Heart right ventricle (tissue), 16 donors: ENCODE measurements at regions not wholly inside any gene's neighbourhood (a gene's known extent, or its start where the extent isn't known, plus 50 kb on each side); places are given as distances from the start of the nearest gene placed in this dataset.

ENCODE experiments used
- ATAC-seq, 8 donors: fragments of 200-7000 bp; cut with Tn5 transposase; one replicate each; pipeline ENCODE4 v1.9.1; 2020; ENCODE audit warnings: mild to moderate bottlenecking in 8 of 8, moderate library complexity in 8 of 8, moderate number of reproducible peaks in 1 of 8
- DNase-seq, 2 donors: peaks; one replicate each; pipeline ENCODE4 v3.0.0-alpha.2; 2020
- H3K27ac ChIP-seq, 10 donors: fragments of 200-600 bp; sonication (generic) in 2 of 10; one replicate each; pipeline versions ENCODE4 v1.5.0 to v1.8.0; 2020 to 2022; ENCODE audit warnings: mild to moderate bottlenecking in 3 of 10
- H3K27me3 ChIP-seq, 7 donors: fragments of 200-600 bp; one replicate each; pipeline ENCODE4 v1.8.0; 2021 to 2022; ENCODE audit warnings: mild to moderate bottlenecking in 2 of 7
- H3K36me3 ChIP-seq, 9 donors: fragments of 200-600 bp; sonication (generic) in 1 of 9; one replicate each; pipeline versions ENCODE4 v1.5.0 to v1.8.0; 2020 to 2022; ENCODE audit warnings: mild to moderate bottlenecking in 2 of 9
- H3K4me1 ChIP-seq, 9 donors: fragments of 200-600 bp; sonication (generic) in 1 of 9; one replicate each; pipeline versions ENCODE4 v1.5.0 to v1.8.0; 2020 to 2022; ENCODE audit warnings: mild to moderate bottlenecking in 4 of 9
- H3K4me3 ChIP-seq, 10 donors: fragments of 200-600 bp; sonication (generic) in 2 of 10; one replicate each; pipeline versions ENCODE4 v1.5.0 to v1.8.0; 2020 to 2022; ENCODE audit warnings: mild to moderate bottlenecking in 7 of 10, moderate library complexity in 2 of 10
- H3K9me3 ChIP-seq, 11 donors: fragments of 200-600 bp in 10 of 11; sonication (generic) in 2 of 11; one replicate each; pipeline versions ENCODE4 v1.5.0 to v1.8.0; 2013 to 2022; ENCODE audit warnings: mild to moderate bottlenecking in 2 of 11, control low read depth in 1 of 11, moderate library complexity in 1 of 11
- CTCF ChIP-seq, 9 donors: fragments of 200-600 bp; sonication (generic) in 2 of 9; IDR thresholded peaks; one replicate each; pipeline versions ENCODE4 v1.5.0 to v1.8.0; 2021 to 2022; ENCODE audit warnings: antibody characterized with exemption in 9 of 9, mild to moderate bottlenecking in 5 of 9, moderate library complexity in 1 of 9
- WGBS, 2 donors: extraction: QIAGEN DNeasy Blood & Tissue Kit; methylation state at CpG; one replicate each; pipeline ENCODE4 v1.1.7; 2013; ENCODE audit warnings: inconsistent platforms in 1 of 2; 5-methylcytosine and 5-hydroxymethylcytosine counted together
- intact Hi-C, 10 donors: fragments of 100-400 bp; cut with DNase I; formaldehyde crosslinking; loops; one replicate each; pipeline versions ENCODE4 v1.11.1 to v1.14.2; 2022
- donor health status: Arrhythmogenic right ventricular cardiomyopathy.
- donor health status: ischemic (EF 13 %, LVEDD 7.1; RV severe dilation, severe dysfunction).
- donor health status: healthy with polysubstance abuse.
- donor health status: DM: no; HTN: yes; CAD: no.
- donor health status: DM: no; HTN: no; CAD: no.
- donor health status: ischemic (EF 25% LVEDD 6.9; RV normal size, moderate dysfunction).
- donor health status: ischemic (EF 25% LVEDD 5.7; RV mildly dilated, moderate dysfunction).
- donor health status: healthy.
- donor health status: DM: yes; HTN: yes; CAD: no.
- donor health status: Ischemic cardiomyopathy.
- donor health status: ischemic (EF 35%, LVEDD 5.7; RV mildly dilated, moderate dysfunction).
- donor health status: nonischemic (EF 11% LVEDD 7.7; RV severe dilation, severe dysfunction).
- donor health status: DM: yes; HTN: yes; CAD: no.
- donor health status: PGD.
- donor health status: ischemic (EF 29% LVEDD 5.4; RV normal size, mild dysfunction).
- donor health status: nonischemic (EF 23%, LVEDD 6.1; RV moderate dilation, normal function).

- no peaks in the 10 kb centered on the region for H3K4me1 ChIP-seq
- TF ChIP-seq CTCF (IDR thresholded peaks at IDR 0.05): no peak
- peaks cover 0 to 7% (median 0%) of the 10 kb centered on the region in 11 donors for H3K9me3 ChIP-seq
- no peaks in the 10 kb centered on the region for H3K36me3 ChIP-seq
- DNase-seq: no peak
- H3K4me3 ChIP-seq: no peak overlapping the region
- H3K27me3 ChIP-seq: no peaks in the 10 kb centered on the region
- no peak overlapping the region for H3K27ac ChIP-seq
- WGBS, 2 donors: 77 to 85% methylated on average over 6 of the region's 6 CpGs
- ATAC-seq: no peak
- intact Hi-C loops: no loop called here
Measured at GRCh38 chr20:56117350-56117749, 112.0 kb upstream of the CBLN4 start.

- intact Hi-C loops: no loop called here
- DNase-seq: no peak
- WGBS, 2 donors: 58 to 60% methylated on average over 1 of the region's 1 CpG
- H3K27me3 ChIP-seq: no peaks in the 10 kb centered on the region
- no peaks in the 10 kb centered on the region for H3K9me3 ChIP-seq
- no peak overlapping the region for H3K27ac ChIP-seq
- H3K36me3 ChIP-seq: no peaks in the 10 kb centered on the region
- no peaks in the 10 kb centered on the region for H3K4me1 ChIP-seq
- H3K4me3 ChIP-seq: no peak overlapping the region
- TF ChIP-seq CTCF (IDR thresholded peaks at IDR 0.05): no peak
- no peak for ATAC-seq
Measured at GRCh38 chr20:56121850-56122249, 116.5 kb upstream of the CBLN4 start.

GRCh38 chr20:56143759-56144158 is 104.8 kb upstream of the MC3R start:
- WGBS, 2 donors: 44 to 57% methylated on average over 4 of the region's 4 CpGs
- Histone ChIP-seq H3K27me3 (peaks cover 0 to 7% (median 2%) of the 10 kb centered on the region in 7 donors), H3K4me3 (no peak overlapping the region), H3K9me3 (peaks cover 0 to 31% (median 15%) of the 10 kb centered on the region in 11 donors), H3K36me3 (no peaks in the 10 kb centered on the region), H3K4me1 (no peaks in the 10 kb centered on the region), H3K27ac (no peak overlapping the region)
- TF ChIP-seq CTCF (IDR thresholded peaks at IDR 0.05): no peak
- ATAC-seq (no peak), DNase-seq (no peak)
- intact Hi-C loops: no loop called here

GRCh38 chr20:56151834-56152233 is 96.7 kb upstream of the MC3R start:
- no peaks in the 10 kb centered on the region for H3K4me1 ChIP-seq
- H3K27me3 ChIP-seq: peaks cover 0 to 36% (median 14%) of the 10 kb centered on the region in 7 donors
- no peaks in the 10 kb centered on the region for H3K9me3 ChIP-seq
- H3K4me3 ChIP-seq: no peak overlapping the region
- ATAC-seq (no peak), DNase-seq (no peak)
- intact Hi-C loops: no loop called here
- H3K27ac ChIP-seq: no peak overlapping the region
- no peak for TF ChIP-seq CTCF (IDR thresholded peaks at IDR 0.05)
- WGBS, 2 donors: 27 to 29% methylated on average over 3 of the region's 3 CpGs
- H3K36me3 ChIP-seq: no peaks in the 10 kb centered on the region
